ENCODE measurements at regions not wholly inside any gene's neighbourhood (a gene's known extent, or its start where the extent isn't known, plus 50 kb on each side); places are given as distances from the start of the nearest gene placed in this dataset.

DNA sequence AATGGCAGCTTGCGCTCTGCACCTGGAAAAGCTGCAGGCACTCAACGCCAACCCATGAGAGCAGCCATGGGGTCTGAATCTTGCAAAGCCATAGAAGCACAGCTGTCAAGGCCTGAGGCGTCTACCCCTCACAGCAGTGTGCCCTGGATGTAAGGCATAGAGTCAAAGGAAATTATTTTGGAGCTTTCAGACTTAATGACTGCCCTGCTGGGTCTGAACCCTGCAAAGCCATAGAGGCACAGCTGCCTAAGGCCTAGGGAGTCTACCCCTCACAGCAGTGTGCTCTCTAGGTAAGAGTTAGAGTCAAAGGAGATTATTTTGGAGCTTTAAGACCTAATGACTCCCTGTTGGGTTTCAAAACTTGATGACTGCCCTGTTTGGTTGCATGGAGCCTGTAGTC, 706.9 kb upstream of the VSTM2A start:
- TF ChIP-seq POU6F1 (CRISPR knock-in tag; IDR thresholded peaks at IDR 0.05; ENCODE audit: borderline replicate concordance, low read depth) (no peak), CREB5 (CRISPR knock-in tag; IDR thresholded peaks at IDR 0.05; ENCODE audit: low read depth) (no peak), ZFP3 (CRISPR knock-in tag; IDR thresholded peaks at IDR 0.05) (no peak)
- TF ChIP-seq, protein P1, sequence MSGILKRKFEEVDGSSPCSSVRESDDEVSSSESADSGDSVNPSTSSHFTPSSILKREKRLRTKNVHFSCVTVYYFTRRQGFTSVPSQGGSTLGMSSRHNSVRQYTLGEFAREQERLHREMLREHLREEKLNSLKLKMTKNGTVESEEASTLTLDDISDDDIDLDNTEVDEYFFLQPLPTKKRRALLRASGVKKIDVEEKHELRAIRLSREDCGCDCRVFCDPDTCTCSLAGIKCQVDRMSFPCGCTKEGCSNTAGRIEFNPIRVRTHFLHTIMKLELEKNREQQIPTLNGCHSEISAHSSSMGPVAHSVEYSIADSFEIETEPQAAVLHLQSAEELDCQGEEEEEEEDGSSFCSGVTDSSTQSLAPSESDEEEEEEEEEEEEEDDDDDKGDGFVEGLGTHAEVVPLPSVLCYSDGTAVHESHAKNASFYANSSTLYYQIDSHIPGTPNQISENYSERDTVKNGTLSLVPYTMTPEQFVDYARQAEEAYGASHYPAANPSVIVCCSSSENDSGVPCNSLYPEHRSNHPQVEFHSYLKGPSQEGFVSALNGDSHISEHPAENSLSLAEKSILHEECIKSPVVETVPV (CRISPR knock-in tag; IDR thresholded peaks at IDR 0.05): no peak
